Neutrophil (primary cell): ENCODE measurements at regions not wholly inside any gene's neighbourhood (a gene's known extent, or its start where the extent isn't known, plus 50 kb on each side); places are given as distances from the start of the nearest gene placed in this dataset.

Source experiments
- H3K27ac ChIP-seq: fragments of 200-600 bp; sonication (generic); 2 replicates; pipeline ENCODE4 v1.5.1; 2016; ENCODE audit warnings: mild to moderate bottlenecking, moderate library complexity
- H3K27me3 ChIP-seq: fragments of 200-600 bp; sonication (generic); 2 replicates; pipeline ENCODE4 v1.6.0; 2016; ENCODE audit warnings: mild to moderate bottlenecking
- H3K36me3 ChIP-seq: fragments of 200-600 bp; sonication (generic); 2 replicates; pipeline ENCODE4 v1.5.1; 2017
- H3K4me1 ChIP-seq, 2 experiments: fragments of 200-600 bp in 1 of 2; sonication (generic) in 1 of 2; 1 replicate in 1 of 2; 2 replicates in 1 of 2; pipeline versions ENCODE4 v1.5.1 to v1.6.1; 2013 to 2016; ENCODE audit warnings: low read depth in 1 of 2, low read length in 1 of 2, mild to moderate bottlenecking in 1 of 2, moderate library complexity in 1 of 2; ENCODE audit not compliant: control insufficient read depth in 1 of 2, insufficient read depth in 1 of 2
- H3K4me3 ChIP-seq, 2 experiments: fragments of 200-600 bp in 1 of 2; sonication (generic) in 1 of 2; 1 replicate in 1 of 2; 2 replicates in 1 of 2; pipeline ENCODE4 v1.5.1; 2013 to 2016; ENCODE audit warnings: low read depth in 1 of 2, low read length in 1 of 2, mild to moderate bottlenecking in 1 of 2, moderate library complexity in 1 of 2
- H3K9me3 ChIP-seq: fragments of 200-600 bp; sonication (generic); 2 replicates; pipeline ENCODE4 v1.5.1; 2016
- CTCF ChIP-seq: fragments of 200-600 bp; sonication (generic); IDR thresholded peaks from 2 replicates; pipeline ENCODE4 v1.5.1; 2016; ENCODE audit warnings: antibody characterized with exemption

- Histone ChIP-seq H3K36me3 (no peaks in the 10 kb centered on the region), H3K4me3 (no peak overlapping the region), H3K4me1 (no peaks in the 10 kb centered on the region), H3K27ac (no peak overlapping the region), H3K27me3 (no peaks in the 10 kb centered on the region), H3K9me3 (no peaks in the 10 kb centered on the region)
- no peak for TF ChIP-seq CTCF
Measured at GRCh38 chr21:28705616-28706015, 287.1 kb downstream of the LTN1 start.

- H3K9me3 ChIP-seq = no peaks in the 10 kb centered on the region
- no peak overlapping the region for H3K27ac ChIP-seq
- no peaks in the 10 kb centered on the region for H3K4me1 ChIP-seq
- no peak for TF ChIP-seq CTCF
- no peak overlapping the region for H3K4me3 ChIP-seq
- no peaks in the 10 kb centered on the region for H3K36me3 ChIP-seq
- H3K27me3 ChIP-seq = no peaks in the 10 kb centered on the region
Measured at GRCh38 chr21:28704746-28705145, 287.9 kb downstream of the LTN1 start.

GRCh38 chr21:28703861-28704260 lies 288.8 kb downstream of the LTN1 start:
- Histone ChIP-seq H3K27me3 (no peaks in the 10 kb centered on the region), H3K4me1 (no peaks in the 10 kb centered on the region), H3K36me3 (no peaks in the 10 kb centered on the region), H3K27ac (no peak overlapping the region), H3K4me3 (no peak overlapping the region), H3K9me3 (no peaks in the 10 kb centered on the region)
- no peak for TF ChIP-seq CTCF

GRCh38 chr21:28699596-28700259 lies 292.9 kb downstream of the LTN1 start:
- Histone ChIP-seq H3K4me1 (no peaks in the 10 kb centered on the region), H3K9me3 (no peaks in the 10 kb centered on the region), H3K4me3 (no peak overlapping the region), H3K36me3 (no peaks in the 10 kb centered on the region), H3K27ac (no peak overlapping the region), H3K27me3 (no peaks in the 10 kb centered on the region)
- no peak for TF ChIP-seq CTCF

GRCh38 chr21:28699186-28699585 lies 293.5 kb downstream of the LTN1 start:
- TF ChIP-seq CTCF = no peak
- H3K27ac ChIP-seq = no peak overlapping the region

More at GRCh38 chr21:28699186-28699585, 293.5 kb downstream of the LTN1 start:
- no peaks in the 10 kb centered on the region for H3K36me3 ChIP-seq
- H3K4me3 ChIP-seq = no peak overlapping the region
- no peaks in the 10 kb centered on the region for H3K4me1 ChIP-seq
- H3K9me3 ChIP-seq = no peaks in the 10 kb centered on the region
- no peaks in the 10 kb centered on the region for H3K27me3 ChIP-seq
